ENCODE measurements at regions not wholly inside any gene's neighbourhood (a gene's known extent, or its start where the extent isn't known, plus 50 kb on each side); places are given as distances from the start of the nearest gene placed in this dataset.

- ChIA-PET POLR2A (ENCODE audit: low non-redundant PET) (no interaction called here), CTCF (interaction anchor here (0.6 to 0.8 kb wide), 2 partner anchors 151 to 230 kb away, joined by 3 read pairs; no protein-coding TSS in a partner anchor)
- DNase-seq (ENCODE audit: low spot score), result no peak
- no peak for TF ChIP-seq CTCF (conservative IDR thresholded peaks at IDR 0.05; ENCODE audit: low read depth)
- H3K27ac ChIP-seq, result no peak overlapping the region
Measured at GRCh38 chr1:29880556-29880955, 644.2 kb downstream of the PTPRU start.

DNA sequence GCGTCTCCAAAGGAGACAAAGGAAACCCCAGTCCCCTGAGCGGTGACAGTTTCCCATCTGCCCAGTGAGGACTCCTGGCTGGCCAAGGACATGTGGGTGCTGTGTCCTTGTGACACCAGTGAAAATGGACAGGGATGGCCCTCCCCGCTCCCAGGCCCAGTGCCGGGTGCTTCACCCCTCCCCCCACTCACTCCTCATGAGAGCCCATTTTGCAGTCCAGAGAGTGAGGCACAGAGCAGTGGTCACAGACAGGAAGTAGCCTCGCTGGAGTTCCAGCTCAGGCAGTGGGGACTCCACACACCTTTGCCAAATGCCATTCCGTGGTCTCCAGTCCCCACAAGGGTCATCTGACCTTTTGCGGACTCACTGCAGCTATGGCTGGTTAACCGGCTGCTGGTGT is 642.9 kb downstream of the PTPRU start:
- ChIA-PET POLR2A (ENCODE audit: low non-redundant PET) (no interaction called here), CTCF (no interaction called here)
- H3K27ac ChIP-seq, result no peak overlapping the region
- no peak for DNase-seq (ENCODE audit: low spot score)
- TF ChIP-seq CTCF (conservative IDR thresholded peaks at IDR 0.05; ENCODE audit: low read depth), result no peak

GRCh38 chr1:29878501-29878900 is 642.2 kb downstream of the PTPRU start:
- TF ChIP-seq CTCF (conservative IDR thresholded peaks at IDR 0.05; ENCODE audit: low read depth), result no peak
- no peak for DNase-seq (ENCODE audit: low spot score)
- no peak overlapping the region for H3K27ac ChIP-seq
- POLR2A ChIA-PET (ENCODE audit: low non-redundant PET), result no interaction called here
- CTCF ChIA-PET, result no interaction called here

- TF ChIP-seq CTCF (conservative IDR thresholded peaks at IDR 0.05; ENCODE audit: low read depth), result no peak
- CTCF ChIA-PET, result interaction anchor here (0.6 kb wide), 1 partner anchor 10 kb away, joined by 5 read pairs; no protein-coding TSS in a partner anchor
- POLR2A ChIA-PET (ENCODE audit: low non-redundant PET), result no interaction called here
- no peak overlapping the region for H3K27ac ChIP-seq
- no peak for DNase-seq (ENCODE audit: low spot score)
Measured at GRCh38 chr1:29876902-29877301, 640.6 kb downstream of the PTPRU start.

- TF ChIP-seq CTCF (conservative IDR thresholded peaks at IDR 0.05; ENCODE audit: low read depth), result no peak
Measured at GRCh38 chr1:29876441-29876840, 640.1 kb downstream of the PTPRU start.

GRCh38 chr1:29875557-29876028 is 639.3 kb downstream of the PTPRU start:
- CTCF ChIA-PET, result no interaction called here
- no peak for TF ChIP-seq CTCF (conservative IDR thresholded peaks at IDR 0.05; ENCODE audit: low read depth)
- H3K27ac ChIP-seq, result no peak overlapping the region
- DNase-seq (ENCODE audit: low spot score), result peak; percentile 26
- POLR2A ChIA-PET (ENCODE audit: low non-redundant PET), result no interaction called here

More at GRCh38 chr1:29876441-29876840, 640.1 kb downstream of the PTPRU start:
- H3K27ac ChIP-seq, result no peak overlapping the region
- ChIA-PET CTCF (interaction anchor here (0.6 kb wide), 1 partner anchor 10 kb away, joined by 5 read pairs; no protein-coding TSS in a partner anchor), POLR2A (ENCODE audit: low non-redundant PET) (no interaction called here)
- no peak for DNase-seq (ENCODE audit: low spot score)

All from RWPE1 (cell line).